Kidney epithelial cell (primary cell): ENCODE measurements at regions not wholly inside any gene's neighbourhood (a gene's known extent, or its start where the extent isn't known, plus 50 kb on each side); places are given as distances from the start of the nearest gene placed in this dataset.

Source experiments
- DNase-seq: peaks from one replicate; pipeline ENCODE4 v3.0.0-alpha.2; 2010; ENCODE audit warnings: low read depth
- H3K27me3 ChIP-seq: 2 replicates; pipeline ENCODE4 v1.6.0; 2011; ENCODE audit warnings: low read length; ENCODE audit not compliant: control insufficient read depth, insufficient read depth
- H3K36me3 ChIP-seq: 2 replicates; pipeline ENCODE4 v1.5.1; 2011; ENCODE audit warnings: low read length; ENCODE audit not compliant: control insufficient read depth, insufficient read depth
- H3K4me3 ChIP-seq: 2 replicates; pipeline ENCODE4 v1.5.1; 2011; ENCODE audit warnings: low read depth, mild to moderate bottlenecking, control low read depth, low read length
- TF ChIP-seq, protein P1 (sequence below): IDR thresholded peaks from 2 replicates; pipeline ENCODE4 v1.5.1; 2011; ENCODE audit warnings: mild to moderate bottlenecking, moderate library complexity, low read length, control low read depth, inconsistent platforms; ENCODE audit not compliant: insufficient read depth, poor library complexity, severe bottlenecking

GRCh38 chr16:66156538-66156937 is 210.0 kb upstream of the CDH5 start:
- no peak for DNase-seq
- TF ChIP-seq, protein P1, sequence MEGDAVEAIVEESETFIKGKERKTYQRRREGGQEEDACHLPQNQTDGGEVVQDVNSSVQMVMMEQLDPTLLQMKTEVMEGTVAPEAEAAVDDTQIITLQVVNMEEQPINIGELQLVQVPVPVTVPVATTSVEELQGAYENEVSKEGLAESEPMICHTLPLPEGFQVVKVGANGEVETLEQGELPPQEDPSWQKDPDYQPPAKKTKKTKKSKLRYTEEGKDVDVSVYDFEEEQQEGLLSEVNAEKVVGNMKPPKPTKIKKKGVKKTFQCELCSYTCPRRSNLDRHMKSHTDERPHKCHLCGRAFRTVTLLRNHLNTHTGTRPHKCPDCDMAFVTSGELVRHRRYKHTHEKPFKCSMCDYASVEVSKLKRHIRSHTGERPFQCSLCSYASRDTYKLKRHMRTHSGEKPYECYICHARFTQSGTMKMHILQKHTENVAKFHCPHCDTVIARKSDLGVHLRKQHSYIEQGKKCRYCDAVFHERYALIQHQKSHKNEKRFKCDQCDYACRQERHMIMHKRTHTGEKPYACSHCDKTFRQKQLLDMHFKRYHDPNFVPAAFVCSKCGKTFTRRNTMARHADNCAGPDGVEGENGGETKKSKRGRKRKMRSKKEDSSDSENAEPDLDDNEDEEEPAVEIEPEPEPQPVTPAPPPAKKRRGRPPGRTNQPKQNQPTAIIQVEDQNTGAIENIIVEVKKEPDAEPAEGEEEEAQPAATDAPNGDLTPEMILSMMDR, result no peak
- Histone ChIP-seq H3K27me3 (no peaks in the 10 kb centered on the region), H3K36me3 (no peaks in the 10 kb centered on the region), H3K4me3 (no peak overlapping the region)

DNA sequence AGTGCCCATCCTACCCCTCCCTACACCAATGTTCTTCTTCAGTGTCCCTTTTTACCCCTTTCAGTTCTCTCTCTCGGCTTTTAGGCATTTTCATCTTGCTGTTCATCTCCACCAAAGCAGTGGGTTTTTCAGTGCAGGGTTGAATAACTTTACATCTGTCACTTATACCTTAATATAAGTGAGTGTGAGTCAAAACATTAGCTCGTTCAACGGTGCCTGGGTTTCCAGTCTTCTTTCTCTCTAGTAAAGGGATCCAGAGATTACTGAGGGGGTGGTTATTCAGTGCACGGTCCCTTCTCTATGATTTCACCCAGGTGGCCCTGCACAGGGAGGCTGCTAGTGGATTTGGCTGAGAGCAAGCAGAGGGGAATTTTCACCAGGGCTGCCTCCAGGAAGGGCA is 210.6 kb upstream of the CDH5 start:
- no peaks in the 10 kb centered on the region for H3K36me3 ChIP-seq
- no peak for DNase-seq
- H3K27me3 ChIP-seq, result no peaks in the 10 kb centered on the region
- TF ChIP-seq, protein P1, result no peak
- no peak overlapping the region for H3K4me3 ChIP-seq

DNA sequence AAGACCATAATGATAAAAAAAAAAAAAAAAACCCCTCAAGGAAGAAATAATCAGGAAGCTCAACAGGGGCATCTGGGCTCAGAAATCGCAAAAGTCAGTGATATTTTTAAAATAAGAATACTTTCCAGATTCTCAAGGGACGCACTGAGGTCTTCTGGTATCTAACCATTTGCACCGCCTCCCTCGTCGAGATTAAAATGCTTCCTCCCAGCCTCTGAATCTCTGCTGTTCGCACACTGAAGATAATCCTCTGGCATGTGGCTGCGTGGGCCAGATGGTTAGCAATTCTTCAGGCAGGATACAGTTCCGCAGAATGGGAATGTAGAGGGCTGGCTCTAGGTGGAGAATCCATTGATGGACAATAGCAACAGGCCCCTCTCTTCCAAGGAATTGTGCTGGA is 211.7 kb upstream of the CDH5 start:
- no peak overlapping the region for H3K4me3 ChIP-seq
- DNase-seq, result no peak
- no peaks in the 10 kb centered on the region for H3K36me3 ChIP-seq
- no peaks in the 10 kb centered on the region for H3K27me3 ChIP-seq
- TF ChIP-seq, protein P1, result no peak

DNA sequence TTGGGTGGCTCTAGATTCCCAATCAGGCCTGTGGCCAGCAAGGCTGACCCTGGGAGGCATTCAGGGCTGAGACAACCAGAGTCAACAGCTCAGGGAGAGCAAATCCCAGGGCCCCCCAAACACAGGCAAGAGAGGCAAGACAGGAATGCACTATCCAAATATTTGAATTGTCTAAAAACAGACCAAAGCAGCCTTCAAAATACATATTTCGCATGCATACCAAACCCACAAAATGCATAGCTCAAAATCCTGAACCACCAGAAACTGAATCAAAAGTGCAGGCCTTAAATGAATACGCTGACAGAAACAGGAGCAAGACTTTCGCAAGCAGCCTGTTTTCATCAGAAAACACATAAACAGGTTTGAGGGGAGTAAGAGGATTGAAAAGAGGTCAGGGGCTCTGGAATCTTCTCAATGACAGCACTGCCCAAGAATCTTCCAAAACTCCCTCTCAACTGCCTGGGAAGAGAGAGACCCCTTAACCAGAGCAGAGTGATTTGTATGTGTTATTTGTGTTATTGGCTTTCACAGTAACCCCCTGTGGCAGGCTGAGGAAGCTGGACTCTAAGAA is 213.6 kb upstream of the CDH5 start:
- Histone ChIP-seq H3K36me3 (no peaks in the 10 kb centered on the region), H3K27me3 (no peaks in the 10 kb centered on the region), H3K4me3 (no peak overlapping the region)
- DNase-seq, result no peak
- TF ChIP-seq, protein P1, result no peak

DNA sequence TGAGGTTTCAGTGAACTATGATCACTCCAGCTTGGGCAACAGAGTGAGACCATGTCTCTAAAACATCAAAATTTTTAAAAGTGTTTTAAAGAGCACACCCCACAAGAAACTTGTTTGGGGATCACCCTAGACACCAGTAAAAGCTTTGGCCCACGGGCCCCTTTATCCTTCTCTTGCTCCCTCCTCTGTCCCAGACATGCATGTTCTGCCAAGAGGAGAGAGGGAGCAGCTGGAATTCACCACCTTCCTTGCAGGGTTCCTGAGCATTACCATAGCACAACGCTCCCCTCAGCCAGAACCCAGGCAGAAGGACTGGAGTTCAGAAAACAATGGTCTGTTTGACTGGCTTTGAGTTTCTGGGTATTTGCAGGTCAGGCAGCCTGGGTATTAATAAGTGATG is 214.3 kb upstream of the CDH5 start:
- DNase-seq, result no peak
- Histone ChIP-seq H3K4me3 (no peak overlapping the region), H3K27me3 (no peaks in the 10 kb centered on the region), H3K36me3 (no peaks in the 10 kb centered on the region)
- TF ChIP-seq, protein P1, result no peak
